ENCODE measurements at regions not wholly inside any gene's neighbourhood (a gene's known extent, or its start where the extent isn't known, plus 50 kb on each side); places are given as distances from the start of the nearest gene placed in this dataset.
"Not testable (repeated sequence)": the region's sequence is repeated elsewhere in the genome, so short reads cannot be mapped to it uniquely, and the experiment has no call there.

GRCh38 chr5:74396913-74397622, 243.5 kb downstream of the ENC1 start:
- DNase-seq = no peak

DNA sequence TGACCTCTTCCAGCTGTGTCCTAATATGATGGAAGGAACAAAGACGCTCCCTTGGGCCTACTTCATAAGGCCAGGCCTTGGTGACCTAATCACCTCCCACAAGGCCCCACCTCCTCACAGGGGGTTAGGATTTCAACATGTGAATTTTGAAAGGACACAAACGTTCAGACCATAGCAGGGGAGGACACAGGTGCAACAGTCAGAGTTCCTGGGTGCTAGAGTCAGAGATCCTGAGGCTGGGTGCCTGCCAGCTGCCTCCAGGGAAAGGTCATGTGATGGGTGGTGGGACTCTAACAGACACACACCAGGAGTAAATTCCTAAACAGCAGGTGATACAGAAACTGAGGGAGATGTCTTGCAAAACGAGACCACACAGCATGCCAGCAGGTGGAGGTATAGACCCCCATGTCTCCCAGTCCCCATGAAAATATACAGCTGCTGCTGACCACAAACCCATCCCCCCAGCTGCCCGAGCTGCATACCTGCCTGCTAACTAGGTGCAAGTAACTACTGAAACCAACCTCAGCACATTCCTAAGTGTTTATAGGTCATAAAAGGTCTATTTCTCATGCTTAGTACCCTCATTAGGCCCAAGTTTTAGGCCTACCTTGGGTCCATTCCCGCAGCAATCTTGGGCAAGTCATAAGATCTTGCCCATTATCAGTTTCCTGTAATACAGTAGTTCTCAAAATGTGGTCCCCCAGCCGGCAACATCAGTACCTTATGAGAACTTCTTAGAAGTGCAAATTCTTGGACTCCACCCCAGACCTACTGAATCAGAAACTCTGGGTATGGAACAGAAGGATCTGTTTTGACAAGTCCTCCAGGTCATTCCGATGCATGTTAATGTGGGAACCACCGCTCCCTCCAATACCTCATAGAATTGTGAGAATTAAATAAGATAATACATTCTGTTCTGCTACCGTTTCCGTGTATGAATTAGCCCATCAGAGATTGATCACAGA, 245.3 kb downstream of the ENC1 start:
- DNase-seq = no peak

DNA sequence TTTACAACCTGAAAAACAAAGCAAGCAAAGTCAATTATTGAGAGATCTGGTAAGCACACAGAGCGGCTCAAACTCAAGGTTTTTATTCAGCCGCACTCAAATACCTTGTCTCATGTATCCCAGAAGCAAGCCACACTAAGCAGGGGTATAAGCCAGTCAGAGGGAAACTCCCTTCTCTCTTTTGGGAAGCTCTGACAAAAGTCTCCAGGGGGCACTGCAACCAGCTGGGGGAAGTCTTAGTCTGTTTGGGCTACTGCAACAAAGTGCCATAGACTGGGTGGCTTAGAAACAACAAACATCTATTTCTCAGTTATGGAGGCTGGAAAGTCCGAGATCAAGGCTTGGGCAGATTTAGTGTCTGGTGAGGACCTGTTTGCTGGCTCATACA, 246.0 kb downstream of the ENC1 start:
- DNase-seq = no peak

GRCh38 chr5:74393943-74394342, 246.6 kb downstream of the ENC1 start:
- peak; percentile 31 for DNase-seq

DNA sequence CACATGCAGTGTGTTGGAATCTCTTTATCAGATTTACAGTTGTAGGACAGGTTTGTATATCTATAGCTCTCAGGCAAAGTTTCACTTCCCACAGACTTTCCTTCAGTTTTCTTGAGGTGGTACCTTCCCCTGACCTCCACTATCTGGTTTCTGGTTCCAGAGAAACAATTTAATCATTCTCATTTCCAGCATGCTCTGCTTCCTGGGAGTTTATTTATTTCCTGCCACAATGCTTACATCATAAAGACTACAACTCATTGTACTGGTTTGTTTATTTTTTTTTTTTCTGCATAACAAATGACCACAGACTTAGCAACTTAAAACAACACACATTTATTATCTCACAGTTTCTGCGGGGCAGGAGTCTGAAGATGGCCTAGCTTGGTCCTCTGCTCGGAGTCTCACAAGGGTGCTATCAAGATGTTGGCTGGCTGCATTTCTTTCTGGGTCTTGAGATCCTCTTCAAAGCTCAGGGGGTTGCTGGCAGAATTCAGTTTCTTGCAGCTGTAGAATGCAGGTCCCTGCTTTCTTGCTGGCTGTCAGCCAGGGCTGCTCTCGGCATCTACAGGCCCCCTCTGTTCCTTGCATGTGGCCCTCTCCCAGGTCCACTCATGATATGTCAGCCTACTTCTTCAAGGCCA, 247.7 kb downstream of the ENC1 start:
- no peak for DNase-seq

DNA sequence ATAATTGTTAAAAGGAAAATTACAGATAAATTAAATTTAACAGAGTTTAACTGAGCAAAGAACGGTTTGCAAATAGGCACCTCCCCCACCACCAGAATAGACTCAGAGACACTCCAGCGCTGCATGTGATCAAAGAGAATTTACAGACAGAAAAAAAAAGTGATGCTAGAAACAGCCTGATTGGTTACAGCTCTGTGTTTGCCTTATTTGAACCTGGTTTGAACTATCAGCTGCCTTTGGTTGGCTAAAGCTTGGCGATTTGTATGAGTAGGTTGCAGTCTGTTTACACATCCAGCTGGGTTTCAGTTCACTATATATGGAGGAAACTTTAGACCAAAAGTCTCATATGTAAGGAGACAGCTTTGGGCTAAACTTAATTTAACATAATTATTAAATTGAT, 249.1 kb downstream of the ENC1 start:
- DNase-seq = no peak

GRCh38 chr5:74390822-74391221, 249.7 kb downstream of the ENC1 start:
- DNase-seq = no peak

DNA sequence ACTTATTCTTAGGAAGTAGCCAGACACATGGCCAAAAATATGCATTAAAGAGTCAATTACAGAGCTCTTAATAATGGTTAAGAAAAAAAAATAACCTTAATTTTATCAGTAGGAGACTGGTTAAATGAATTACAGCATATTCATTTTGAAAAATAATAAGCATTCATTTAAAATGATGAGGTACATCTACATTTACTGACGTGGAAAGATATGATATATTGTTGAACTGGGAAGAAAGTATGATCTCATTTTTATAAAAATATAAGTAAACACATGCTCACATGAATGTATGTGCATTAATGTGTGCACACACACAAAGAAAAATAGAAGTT, 250.3 kb downstream of the ENC1 start:
- DNase-seq = no peak

DNA sequence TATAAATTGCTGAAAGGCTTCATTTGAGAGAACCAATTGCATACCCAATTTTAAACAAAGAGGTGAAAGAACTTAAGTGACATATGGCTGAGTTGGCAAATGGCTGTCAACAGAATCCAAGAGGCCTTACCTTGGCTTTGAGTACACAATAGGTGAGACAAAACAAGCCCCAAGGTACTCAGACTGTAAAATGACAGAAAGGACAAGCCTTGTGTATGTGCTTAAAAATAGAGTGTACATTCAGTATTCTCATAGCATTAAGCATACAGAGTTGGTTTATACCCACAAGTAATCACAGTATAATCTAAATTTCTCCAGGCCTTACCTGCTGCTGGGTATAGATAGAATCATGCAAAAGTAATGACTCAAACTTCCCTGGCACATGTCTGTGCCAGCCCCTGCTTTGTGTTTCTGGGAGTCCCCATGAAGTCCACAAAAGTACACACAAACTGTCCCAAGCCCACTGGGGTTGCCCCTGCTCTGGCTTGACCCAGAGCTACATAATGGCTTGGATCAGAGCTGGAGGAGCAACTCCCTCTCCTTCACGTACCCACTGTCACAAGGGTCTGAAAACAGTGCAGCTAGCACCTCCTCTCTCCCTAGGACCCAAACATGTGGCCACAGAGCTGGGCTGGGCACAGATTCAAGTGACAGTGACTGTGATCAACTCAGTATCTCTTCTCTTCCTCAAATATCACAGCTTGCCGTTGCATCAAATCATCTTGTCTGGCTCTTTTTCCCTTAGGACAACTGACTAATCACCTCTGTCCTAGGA, 250.8 kb downstream of the ENC1 start:
- no peak for DNase-seq

- DNase-seq = not testable (repeated sequence)
Measured at GRCh38 chr5:74388411-74388810, 252.1 kb downstream of the ENC1 start.

- DNase-seq = no peak
Measured at GRCh38 chr5:74386571-74387334, 253.8 kb downstream of the ENC1 start.

DNA sequence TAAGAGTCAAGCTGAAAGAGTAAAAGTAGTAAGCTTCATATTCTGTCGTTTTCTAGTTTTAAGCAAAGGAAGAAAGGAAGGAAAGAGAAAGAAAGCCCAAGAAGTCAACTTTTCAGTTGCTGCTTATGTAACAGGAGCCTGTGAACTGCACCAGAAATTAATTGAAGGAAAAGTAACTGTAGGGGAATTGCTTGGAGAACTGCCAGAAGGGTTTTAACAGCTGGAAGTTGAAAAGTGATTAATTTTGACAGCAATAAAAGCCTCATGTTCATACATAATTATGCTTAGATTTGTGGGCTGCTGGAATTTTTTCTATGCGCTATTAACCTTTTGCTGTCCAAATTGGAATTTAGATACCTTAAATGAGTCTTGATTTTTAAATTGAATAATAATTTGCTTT, 255.7 kb downstream of the ENC1 start:
- no peak for DNase-seq

GRCh38 chr5:74382987-74383593, 257.4 kb downstream of the ENC1 start:
- no peak for DNase-seq

GRCh38 chr5:74382123-74382855, 258.2 kb downstream of the ENC1 start:
- DNase-seq = no peak

DNA sequence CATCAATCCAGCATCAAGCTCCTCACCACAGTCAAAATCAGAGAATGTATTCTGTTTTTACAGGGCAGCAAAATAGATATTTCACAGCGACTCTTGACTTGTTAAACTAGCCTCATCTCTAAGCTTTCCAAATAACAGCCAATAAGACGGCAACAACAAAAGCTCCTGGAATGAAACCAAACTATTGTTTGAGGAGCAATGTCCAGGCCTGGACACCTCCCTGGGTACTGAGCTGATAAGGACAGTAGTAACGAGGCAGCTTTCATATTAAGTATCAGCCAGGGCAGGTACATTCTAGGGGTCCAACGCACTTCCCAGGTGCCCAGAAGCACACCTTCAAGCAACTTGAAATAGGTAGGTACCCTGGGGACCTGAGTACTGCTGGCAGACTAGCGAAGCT, 260.3 kb downstream of the ENC1 start:
- no peak for DNase-seq

GRCh38 chr5:74378464-74378863, 262.1 kb downstream of the ENC1 start:
- no peak for DNase-seq

- DNase-seq = no peak
Measured at GRCh38 chr5:74376187-74376586, 264.3 kb downstream of the ENC1 start.

DNA sequence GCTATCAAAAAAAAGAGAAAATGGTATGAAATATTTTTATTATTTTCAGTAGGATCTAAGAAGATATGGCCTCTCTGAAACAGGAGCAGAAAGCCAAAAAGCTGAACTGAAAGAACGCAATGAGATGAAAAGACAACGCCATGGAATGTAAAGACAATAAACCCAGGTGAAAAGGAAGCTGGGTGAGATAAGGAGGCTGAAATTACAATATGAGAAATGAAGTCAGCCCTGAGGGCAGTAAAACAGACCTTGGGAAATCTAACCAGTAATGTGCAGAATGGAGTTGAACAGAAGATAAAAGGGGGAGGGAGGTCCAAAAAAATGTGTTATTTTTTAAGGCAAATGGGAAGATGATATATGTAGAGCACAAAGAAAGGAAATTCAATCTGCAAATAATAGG, 265.3 kb downstream of the ENC1 start:
- no peak for DNase-seq

DNA sequence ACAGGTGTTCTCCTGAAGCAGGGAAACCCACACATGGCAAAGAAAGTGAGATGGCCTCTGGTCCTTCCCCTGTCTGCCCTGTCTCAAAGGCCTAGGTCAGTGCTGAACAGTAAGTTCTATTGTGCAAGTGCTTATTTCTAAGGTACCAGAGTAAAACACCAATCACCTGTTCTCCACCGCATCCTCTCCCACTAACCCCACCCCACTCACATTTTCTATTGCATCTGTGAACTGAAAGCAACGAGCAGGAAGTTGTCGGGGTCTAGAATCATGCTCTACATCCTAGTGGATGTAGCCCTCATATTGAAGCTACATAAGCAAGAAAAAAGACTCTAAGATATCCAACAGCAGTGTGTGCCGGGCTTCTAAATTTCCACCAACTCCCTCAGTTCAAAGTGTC, 265.9 kb downstream of the ENC1 start:
- DNase-seq = no peak

DNA sequence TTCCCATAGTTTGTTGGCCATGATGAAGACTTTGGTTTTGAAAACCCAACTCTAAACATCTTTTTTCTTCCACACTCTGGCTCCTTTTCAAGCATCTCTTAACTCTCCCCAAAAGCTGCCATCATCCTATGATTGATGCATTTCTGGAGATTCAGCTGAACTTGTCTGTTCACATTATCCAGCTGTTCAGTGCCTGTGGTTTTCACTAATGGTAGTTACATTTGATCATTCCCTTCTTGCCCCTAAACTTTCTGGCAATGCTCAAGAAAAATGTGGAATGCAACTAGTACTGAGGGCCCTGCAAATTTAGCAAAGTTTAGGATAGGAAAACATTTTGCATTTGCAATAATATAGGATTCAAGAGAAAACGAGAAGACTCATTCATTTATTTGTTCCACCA, 267.5 kb downstream of the ENC1 start:
- no peak for DNase-seq

GRCh38 chr5:74372502-74373064, 267.9 kb downstream of the ENC1 start:
- no peak for DNase-seq
